ENCODE measurements at regions not wholly inside any gene's neighbourhood (a gene's known extent, or its start where the extent isn't known, plus 50 kb on each side); places are given as distances from the start of the nearest gene placed in this dataset.

DNA sequence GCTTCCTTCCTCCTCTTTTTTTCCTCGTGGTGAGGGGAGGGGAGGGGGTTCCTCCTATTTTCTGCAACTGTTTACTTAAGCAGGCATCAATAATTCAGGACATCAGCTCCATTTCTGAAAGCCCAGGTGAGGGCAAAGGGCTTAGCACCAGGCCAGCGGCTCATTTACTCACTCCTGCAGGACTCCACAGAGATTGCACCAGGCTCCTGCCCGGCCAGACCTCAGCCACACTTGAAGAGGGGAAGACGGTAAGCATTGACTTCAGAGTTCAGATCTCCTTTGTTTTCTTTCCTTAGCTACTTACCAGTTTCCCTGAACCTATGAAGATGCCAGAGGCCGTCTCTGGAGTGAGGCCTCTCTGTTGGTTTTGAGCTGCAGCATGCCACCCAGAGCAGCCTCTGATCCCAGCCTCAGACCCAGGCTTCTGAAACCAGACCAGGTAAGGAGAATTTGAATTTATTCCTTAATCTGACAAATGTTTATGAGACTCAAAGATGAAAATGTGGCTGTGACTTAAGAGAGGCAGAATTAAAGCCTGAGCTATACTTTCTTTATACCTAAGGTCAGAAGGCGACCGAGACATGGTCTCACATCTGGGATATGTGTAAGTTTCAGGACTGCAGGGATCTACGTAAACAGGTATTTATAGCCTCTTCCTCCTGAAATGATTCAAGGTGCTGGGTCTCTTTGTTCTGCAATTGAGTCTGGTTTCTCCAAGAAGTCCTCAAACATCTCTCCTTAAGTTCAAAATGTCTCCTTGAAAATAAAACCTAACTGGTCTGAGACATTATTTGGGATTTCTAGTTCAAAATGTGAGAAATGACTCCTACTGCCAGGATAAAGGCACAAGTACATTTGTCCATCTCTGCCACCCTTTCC is 272.5 kb upstream of the RUNX1 start:
- no peaks in the 10 kb centered on the region for H3K27me3 ChIP-seq (ENCODE audit: control insufficient read depth in 1 of 2, insufficient read depth in 2 of 2, low read length in 2 of 2)
- H3K9me3 ChIP-seq (ENCODE audit: control insufficient read depth in 2 of 2, low read length in 2 of 2) = no peaks in the 10 kb centered on the region
- peaks cover 33% of the 10 kb centered on the region for H3K4me1 ChIP-seq (ENCODE audit: control insufficient read depth, insufficient read depth, low read length)
- no peak overlapping the region for H3K4me3 ChIP-seq (ENCODE audit: low read length in 2 of 2)
- H3K36me3 ChIP-seq (ENCODE audit: control insufficient read depth in 2 of 2, insufficient read depth in 2 of 2, low read length in 2 of 2) = no peaks in the 10 kb centered on the region
- H3K9ac ChIP-seq (ENCODE audit: low read length in 2 of 2) = no peak overlapping the region
- no peak overlapping the region for H3K27ac ChIP-seq (ENCODE audit: low read length)

DNA sequence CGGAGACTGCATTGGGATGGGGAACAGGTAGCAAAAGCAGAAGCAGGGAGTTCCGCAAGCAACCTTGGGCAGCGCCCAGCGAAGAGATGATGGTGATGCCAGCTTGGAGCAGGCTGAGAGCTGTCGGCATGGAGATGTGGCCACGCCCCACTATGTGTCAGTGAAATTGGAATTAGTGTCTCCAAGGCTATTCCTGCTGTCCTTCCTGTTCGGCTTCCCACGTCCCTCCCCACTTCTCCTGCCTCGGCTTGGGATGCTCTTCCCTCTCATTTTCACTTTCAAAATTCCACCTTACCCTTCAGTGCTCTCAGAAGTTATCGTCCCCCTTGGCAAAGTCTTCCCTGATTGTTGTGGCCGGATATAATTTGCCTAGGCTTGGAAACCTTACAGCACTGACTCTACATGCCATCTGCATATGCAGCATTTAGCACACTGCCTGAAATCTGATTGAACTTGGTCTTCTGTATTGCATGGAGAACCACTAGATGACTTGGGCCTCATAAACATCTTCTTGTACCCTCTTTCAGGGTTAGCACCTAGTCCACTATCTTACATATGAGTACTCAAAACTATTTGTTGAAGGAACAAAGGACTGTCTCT is 270.7 kb upstream of the RUNX1 start:
- no peaks in the 10 kb centered on the region for H3K9me3 ChIP-seq (ENCODE audit: control insufficient read depth in 2 of 2, low read length in 2 of 2)
- H3K27ac ChIP-seq (ENCODE audit: low read length) = no peak overlapping the region
- peaks cover 23% of the 10 kb centered on the region for H3K4me1 ChIP-seq (ENCODE audit: control insufficient read depth, insufficient read depth, low read length)
- no peaks in the 10 kb centered on the region for H3K36me3 ChIP-seq (ENCODE audit: control insufficient read depth in 2 of 2, insufficient read depth in 2 of 2, low read length in 2 of 2)
- H3K4me3 ChIP-seq (ENCODE audit: low read length in 2 of 2) = no peak overlapping the region
- no peak overlapping the region for H3K9ac ChIP-seq (ENCODE audit: low read length in 2 of 2)
- no peaks in the 10 kb centered on the region for H3K27me3 ChIP-seq (ENCODE audit: control insufficient read depth in 1 of 2, insufficient read depth in 2 of 2, low read length in 2 of 2)

GRCh38 chr21:35316933-35317332 is 267.8 kb upstream of the RUNX1 start:
- Histone ChIP-seq H3K9ac (ENCODE audit: low read length in 2 of 2) (no peak overlapping the region), H3K27me3 (ENCODE audit: control insufficient read depth in 1 of 2, insufficient read depth in 2 of 2, low read length in 2 of 2) (no peaks in the 10 kb centered on the region)

DNA sequence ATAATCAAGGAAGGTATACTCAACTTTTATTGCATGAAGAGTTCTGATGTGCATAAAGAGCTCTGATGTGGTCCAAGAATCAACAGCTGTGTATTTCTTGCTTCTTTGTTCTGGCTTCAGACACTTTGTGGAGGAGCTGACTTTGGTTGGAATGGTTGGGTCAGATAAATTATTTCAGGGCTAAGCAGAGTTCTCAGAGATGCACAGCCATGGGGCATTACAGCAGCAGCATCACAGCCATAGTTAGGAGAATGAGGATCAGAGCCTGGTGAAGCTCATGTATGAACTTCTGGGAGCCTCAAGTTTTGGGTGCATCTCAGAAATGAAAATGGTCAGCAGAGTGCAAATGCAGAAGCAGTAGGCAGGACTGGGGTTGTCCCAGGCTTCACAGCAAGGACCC is 267.4 kb upstream of the RUNX1 start:
- Histone ChIP-seq H3K27me3 (ENCODE audit: control insufficient read depth in 1 of 2, insufficient read depth in 2 of 2, low read length in 2 of 2) (no peaks in the 10 kb centered on the region), H3K4me1 (ENCODE audit: control insufficient read depth, insufficient read depth, low read length) (peaks cover 3% of the 10 kb centered on the region), H3K27ac (ENCODE audit: low read length) (no peak overlapping the region), H3K9me3 (ENCODE audit: control insufficient read depth in 2 of 2, low read length in 2 of 2) (no peaks in the 10 kb centered on the region), H3K9ac (ENCODE audit: low read length in 2 of 2) (no peak overlapping the region), H3K4me3 (ENCODE audit: low read length in 2 of 2) (no peak overlapping the region), H3K36me3 (ENCODE audit: control insufficient read depth in 2 of 2, insufficient read depth in 2 of 2, low read length in 2 of 2) (no peaks in the 10 kb centered on the region)

More at GRCh38 chr21:35316933-35317332, 267.8 kb upstream of the RUNX1 start:
- Histone ChIP-seq H3K4me3 (ENCODE audit: low read length in 2 of 2) (no peak overlapping the region), H3K9me3 (ENCODE audit: control insufficient read depth in 2 of 2, low read length in 2 of 2) (no peaks in the 10 kb centered on the region), H3K36me3 (ENCODE audit: control insufficient read depth in 2 of 2, insufficient read depth in 2 of 2, low read length in 2 of 2) (no peaks in the 10 kb centered on the region), H3K4me1 (ENCODE audit: control insufficient read depth, insufficient read depth, low read length) (peaks cover 4% of the 10 kb centered on the region), H3K27ac (ENCODE audit: low read length) (no peak overlapping the region)

- H3K4me1 ChIP-seq (ENCODE audit: control insufficient read depth, insufficient read depth, low read length) = peaks cover 2% of the 10 kb centered on the region
- H3K9me3 ChIP-seq (ENCODE audit: control insufficient read depth in 2 of 2, low read length in 2 of 2) = no peaks in the 10 kb centered on the region
- no peak overlapping the region for H3K27ac ChIP-seq (ENCODE audit: low read length)
- H3K4me3 ChIP-seq (ENCODE audit: low read length in 2 of 2) = no peak overlapping the region
- no peaks in the 10 kb centered on the region for H3K27me3 ChIP-seq (ENCODE audit: control insufficient read depth in 1 of 2, insufficient read depth in 2 of 2, low read length in 2 of 2)
- no peaks in the 10 kb centered on the region for H3K36me3 ChIP-seq (ENCODE audit: control insufficient read depth in 2 of 2, insufficient read depth in 2 of 2, low read length in 2 of 2)
- H3K9ac ChIP-seq (ENCODE audit: low read length in 2 of 2) = no peak overlapping the region
Measured at GRCh38 chr21:35314857-35315582, 265.9 kb upstream of the RUNX1 start.

DNA sequence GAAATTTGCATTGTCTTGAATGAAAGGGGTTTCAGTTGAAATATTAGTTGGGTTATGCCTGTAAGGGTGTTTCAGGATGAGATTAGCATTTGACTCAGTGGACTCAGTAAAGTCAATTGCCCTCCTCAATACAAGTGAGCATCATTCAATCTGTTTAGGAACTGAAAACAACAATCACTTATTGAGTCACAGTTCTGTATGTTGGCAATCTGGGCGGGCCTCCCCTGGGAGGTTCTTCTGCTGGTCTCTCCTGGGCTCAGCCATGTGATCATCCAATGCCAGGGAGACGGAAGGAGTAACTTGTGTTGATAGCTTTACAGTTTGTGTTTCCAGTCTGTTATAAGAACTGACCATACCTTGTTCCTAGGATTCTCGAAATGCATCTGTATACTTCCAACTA is 262.9 kb upstream of the RUNX1 start:
- Histone ChIP-seq H3K9me3 (ENCODE audit: control insufficient read depth in 2 of 2, low read length in 2 of 2) (no peaks in the 10 kb centered on the region), H3K36me3 (ENCODE audit: control insufficient read depth in 2 of 2, insufficient read depth in 2 of 2, low read length in 2 of 2) (no peaks in the 10 kb centered on the region), H3K9ac (ENCODE audit: low read length in 2 of 2) (no peak overlapping the region), H3K27me3 (ENCODE audit: control insufficient read depth in 1 of 2, insufficient read depth in 2 of 2, low read length in 2 of 2) (no peaks in the 10 kb centered on the region), H3K4me1 (ENCODE audit: control insufficient read depth, insufficient read depth, low read length) (peaks cover 2% of the 10 kb centered on the region), H3K4me3 (ENCODE audit: low read length in 2 of 2) (no peak overlapping the region), H3K27ac (ENCODE audit: low read length) (no peak overlapping the region)

- H3K27me3 ChIP-seq (ENCODE audit: control insufficient read depth in 1 of 2, insufficient read depth in 2 of 2, low read length in 2 of 2) = no peaks in the 10 kb centered on the region
- H3K4me1 ChIP-seq (ENCODE audit: control insufficient read depth, insufficient read depth, low read length) = no peaks in the 10 kb centered on the region
- no peaks in the 10 kb centered on the region for H3K9me3 ChIP-seq (ENCODE audit: control insufficient read depth in 2 of 2, low read length in 2 of 2)
- H3K27ac ChIP-seq (ENCODE audit: low read length) = no peak overlapping the region
- H3K4me3 ChIP-seq (ENCODE audit: low read length in 2 of 2) = no peak overlapping the region
- H3K9ac ChIP-seq (ENCODE audit: low read length in 2 of 2) = no peak overlapping the region
- no peaks in the 10 kb centered on the region for H3K36me3 ChIP-seq (ENCODE audit: control insufficient read depth in 2 of 2, insufficient read depth in 2 of 2, low read length in 2 of 2)
Measured at GRCh38 chr21:35309316-35309715, 260.2 kb upstream of the RUNX1 start.

DNA sequence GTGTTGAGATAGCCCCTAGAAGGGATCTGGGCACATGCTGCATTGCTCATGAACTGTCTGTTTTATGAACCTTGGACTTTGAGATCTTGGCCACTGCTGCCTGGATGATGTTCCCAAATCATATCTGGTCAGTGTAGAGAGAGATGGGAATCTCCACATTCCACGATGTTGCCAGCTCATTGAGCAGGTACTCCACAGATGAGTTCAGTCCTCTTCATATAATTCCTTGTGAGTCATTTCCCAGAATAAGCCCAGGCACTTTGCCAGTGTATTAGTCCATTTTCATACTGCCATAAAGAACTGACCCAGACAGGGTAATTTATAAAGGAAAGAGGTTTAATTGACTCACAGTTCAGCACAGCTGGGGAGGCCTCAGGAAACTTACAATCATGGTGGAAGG is 254.0 kb upstream of the RUNX1 start:
- H3K36me3 ChIP-seq (ENCODE audit: control insufficient read depth in 2 of 2, insufficient read depth in 2 of 2, low read length in 2 of 2) = no peaks in the 10 kb centered on the region
- no peak overlapping the region for H3K27ac ChIP-seq (ENCODE audit: low read length)
- H3K4me1 ChIP-seq (ENCODE audit: control insufficient read depth, insufficient read depth, low read length) = no peaks in the 10 kb centered on the region
- no peak overlapping the region for H3K9ac ChIP-seq (ENCODE audit: low read length in 2 of 2)
- H3K27me3 ChIP-seq (ENCODE audit: control insufficient read depth in 1 of 2, insufficient read depth in 2 of 2, low read length in 2 of 2) = no peaks in the 10 kb centered on the region
- H3K4me3 ChIP-seq (ENCODE audit: low read length in 2 of 2) = no peak overlapping the region
- no peaks in the 10 kb centered on the region for H3K9me3 ChIP-seq (ENCODE audit: control insufficient read depth in 2 of 2, low read length in 2 of 2)

GRCh38 chr21:35298757-35299156 is 249.7 kb upstream of the RUNX1 start:
- Histone ChIP-seq H3K36me3 (ENCODE audit: control insufficient read depth in 2 of 2, insufficient read depth in 2 of 2, low read length in 2 of 2) (no peaks in the 10 kb centered on the region), H3K27me3 (ENCODE audit: control insufficient read depth in 1 of 2, insufficient read depth in 2 of 2, low read length in 2 of 2) (no peaks in the 10 kb centered on the region), H3K27ac (ENCODE audit: low read length) (no peak overlapping the region), H3K9ac (ENCODE audit: low read length in 2 of 2) (no peak overlapping the region), H3K4me3 (ENCODE audit: low read length in 2 of 2) (no peak overlapping the region), H3K4me1 (ENCODE audit: control insufficient read depth, insufficient read depth, low read length) (peaks cover 5% of the 10 kb centered on the region), H3K9me3 (ENCODE audit: control insufficient read depth in 2 of 2, low read length in 2 of 2) (no peaks in the 10 kb centered on the region)

DNA sequence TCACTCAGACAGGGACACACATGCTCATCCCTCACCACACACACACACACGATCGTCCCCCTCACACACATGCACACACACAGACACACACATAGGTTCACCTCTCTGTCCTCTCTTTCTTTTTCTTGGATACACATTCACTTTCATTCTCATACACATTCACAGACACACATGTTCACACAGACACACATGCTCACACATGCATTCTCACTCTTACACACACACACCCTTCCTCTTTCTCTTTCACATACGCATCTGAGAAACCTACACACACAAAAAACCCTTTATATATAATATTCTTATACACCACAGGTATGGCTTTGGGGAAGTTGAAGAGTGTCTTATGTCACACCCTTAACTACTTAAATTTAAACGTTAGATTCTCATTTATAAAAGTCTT is 248.6 kb upstream of the RUNX1 start:
- no peaks in the 10 kb centered on the region for H3K36me3 ChIP-seq (ENCODE audit: control insufficient read depth in 2 of 2, insufficient read depth in 2 of 2, low read length in 2 of 2)
- no peaks in the 10 kb centered on the region for H3K9me3 ChIP-seq (ENCODE audit: control insufficient read depth in 2 of 2, low read length in 2 of 2)
- H3K4me3 ChIP-seq (ENCODE audit: low read length in 2 of 2) = no peak overlapping the region
- no peaks in the 10 kb centered on the region for H3K27me3 ChIP-seq (ENCODE audit: control insufficient read depth in 1 of 2, insufficient read depth in 2 of 2, low read length in 2 of 2)
- no peak overlapping the region for H3K9ac ChIP-seq (ENCODE audit: low read length in 2 of 2)
- H3K27ac ChIP-seq (ENCODE audit: low read length) = no peak overlapping the region
- peaks cover 5% of the 10 kb centered on the region for H3K4me1 ChIP-seq (ENCODE audit: control insufficient read depth, insufficient read depth, low read length)
